Activated naive CD8-positive, alpha-beta T cell (primary cell): ENCODE measurements at regions not wholly inside any gene's neighbourhood (a gene's known extent, or its start where the extent isn't known, plus 50 kb on each side); places are given as distances from the start of the nearest gene placed in this dataset.
"Not testable (repeated sequence)": the region's sequence is repeated elsewhere in the genome, so short reads cannot be mapped to it uniquely, and the experiment has no call there.

Experiments used
- H3K27ac Mint-ChIP-seq: one replicate; pipeline ENCODE4 v1.8.0; 2021; ENCODE audit warnings: mixed read lengths
- H3K27me3 Mint-ChIP-seq: one replicate; pipeline ENCODE4 v1.8.0; 2021; ENCODE audit warnings: mixed read lengths
- H3K36me3 Mint-ChIP-seq: one replicate; pipeline ENCODE4 v1.8.0; 2021; ENCODE audit warnings: mixed read lengths
- H3K4me1 Mint-ChIP-seq: one replicate; pipeline ENCODE4 v1.8.0; 2021; ENCODE audit warnings: low read depth, mixed read lengths
- H3K4me3 Mint-ChIP-seq: one replicate; pipeline ENCODE4 v1.8.0; 2021; ENCODE audit warnings: mild to moderate bottlenecking, mixed read lengths
- H3K9me3 Mint-ChIP-seq: one replicate; pipeline ENCODE4 v1.8.0; 2021; ENCODE audit warnings: low read depth, mixed read lengths

DNA sequence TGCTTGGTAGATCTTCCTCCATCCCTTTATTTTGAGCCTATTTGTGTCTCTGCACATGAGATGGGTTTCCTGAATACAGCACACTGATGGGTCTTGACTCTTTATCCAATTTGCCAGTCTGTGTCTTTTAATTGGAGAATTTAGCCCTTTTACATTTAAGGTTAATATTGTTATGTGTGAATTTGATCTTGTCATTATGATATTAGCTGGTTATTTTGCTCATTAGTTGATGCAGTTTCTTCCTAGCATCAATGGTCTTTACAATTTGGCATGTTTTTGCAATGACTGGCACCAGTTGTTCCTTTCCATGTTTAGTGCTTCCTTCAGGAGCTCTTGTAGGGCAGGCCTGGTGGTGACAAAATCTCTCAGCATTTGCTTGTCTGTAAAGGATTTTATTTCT, 72.4 kb downstream of the HNRNPD start:
- H3K4me1 Mint-ChIP-seq, H3K27me3 Mint-ChIP-seq: not testable (repeated sequence)

DNA sequence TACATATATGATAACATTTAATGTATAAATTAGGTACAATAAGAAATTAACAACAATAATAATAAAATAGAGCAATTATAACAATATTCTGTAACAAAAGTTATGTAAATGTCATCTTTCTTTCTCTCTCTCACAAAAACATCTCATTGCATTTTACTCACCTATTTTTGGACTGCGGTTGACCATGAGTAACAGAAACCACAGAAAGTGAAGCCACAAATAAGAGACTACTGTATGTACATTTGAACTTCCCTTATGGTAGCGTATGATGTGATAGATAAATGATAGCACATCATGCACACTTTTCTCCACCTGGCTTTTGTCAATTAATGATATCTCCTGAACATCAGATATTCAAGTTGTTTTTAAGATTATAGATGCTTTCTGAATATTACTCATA, 80.5 kb downstream of the HNRNPD start:
- H3K9me3 Mint-ChIP-seq: no peaks in the 10 kb centered on the region
- H3K36me3 Mint-ChIP-seq: no peaks in the 10 kb centered on the region
- H3K27me3 Mint-ChIP-seq: no peaks in the 10 kb centered on the region
- H3K4me3 Mint-ChIP-seq: peak overlapping the region; percentile 27
- H3K27ac Mint-ChIP-seq: no peak overlapping the region
- peaks cover 12% of the 10 kb centered on the region for H3K4me1 Mint-ChIP-seq

More for the DNA sequence above, 72.4 kb downstream of the HNRNPD start:
- not testable (repeated sequence) for H3K36me3 Mint-ChIP-seq, H3K9me3 Mint-ChIP-seq, H3K4me3 Mint-ChIP-seq, H3K27ac Mint-ChIP-seq

DNA sequence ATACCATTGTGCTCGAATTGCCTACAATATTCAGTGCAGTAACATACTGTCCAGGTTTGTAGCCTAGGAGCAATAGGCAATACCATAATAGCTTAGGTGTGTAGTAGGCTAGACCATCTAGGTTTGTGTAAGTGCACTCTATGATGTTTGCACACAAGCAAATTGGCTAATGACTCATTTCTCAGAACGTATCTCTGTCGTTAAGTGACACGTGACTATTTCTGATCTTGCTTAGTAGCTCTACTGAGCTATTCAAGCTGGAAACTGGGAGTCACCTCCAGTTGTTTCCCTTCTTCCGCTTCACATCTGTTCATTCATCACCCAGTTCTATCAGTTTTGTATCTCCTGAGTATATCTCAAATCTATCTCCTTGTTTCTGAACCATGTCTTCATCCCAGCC, 86.1 kb downstream of the HNRNPD start:
- Mint-ChIP-seq H3K36me3 (no peaks in the 10 kb centered on the region), H3K27ac (no peak overlapping the region), H3K27me3 (no peaks in the 10 kb centered on the region), H3K9me3 (no peaks in the 10 kb centered on the region), H3K4me1 (peaks cover 16% of the 10 kb centered on the region), H3K4me3 (no peak overlapping the region)

DNA sequence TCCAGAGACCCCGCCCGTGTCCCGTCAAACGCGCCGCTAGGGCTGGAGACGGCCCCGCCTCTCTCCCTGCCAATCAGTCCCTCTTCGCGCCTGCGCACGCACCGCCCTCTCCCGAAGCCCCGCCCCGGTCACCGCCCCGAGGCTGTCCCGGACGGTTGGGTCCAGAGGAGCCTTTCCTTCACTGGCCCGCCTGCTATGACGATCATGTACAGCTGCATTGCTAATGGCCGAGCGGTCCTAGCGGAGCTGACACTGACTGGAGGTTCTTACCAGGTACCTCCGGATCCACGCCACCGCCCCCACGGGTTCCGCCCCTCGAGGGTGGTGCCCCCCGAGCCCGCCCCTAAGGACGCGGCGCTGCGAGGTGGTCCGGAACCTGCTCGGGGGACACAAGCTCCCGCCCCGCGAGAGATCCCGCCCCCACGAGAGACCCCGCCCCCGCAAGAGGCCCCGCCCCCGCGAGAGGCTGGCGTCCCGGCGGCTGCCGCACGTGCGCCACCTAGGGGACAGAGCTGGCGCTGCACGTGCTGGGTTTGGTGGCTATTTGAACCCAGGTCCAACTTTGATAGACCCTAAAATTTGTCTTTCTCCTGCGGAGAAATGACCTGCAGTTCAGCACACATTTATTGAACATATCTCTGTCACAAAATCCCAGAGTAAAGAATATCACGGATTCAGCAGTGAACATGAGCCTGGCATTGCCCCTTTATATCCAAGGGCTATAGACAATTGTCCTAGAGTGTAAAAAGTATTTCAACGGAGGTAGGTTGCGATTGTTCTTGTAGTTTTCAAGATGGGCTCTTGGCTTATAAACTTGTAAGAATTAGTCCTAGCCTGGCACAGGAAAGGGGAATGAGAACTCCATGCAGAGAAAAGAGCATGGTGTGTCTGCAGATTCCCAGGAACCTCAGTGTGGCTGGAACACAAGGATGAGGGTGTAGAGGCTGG, 88.7 kb downstream of the HNRNPD start:
- Mint-ChIP-seq H3K36me3 (no peaks in the 10 kb centered on the region), H3K27me3 (no peaks in the 10 kb centered on the region)

DNA sequence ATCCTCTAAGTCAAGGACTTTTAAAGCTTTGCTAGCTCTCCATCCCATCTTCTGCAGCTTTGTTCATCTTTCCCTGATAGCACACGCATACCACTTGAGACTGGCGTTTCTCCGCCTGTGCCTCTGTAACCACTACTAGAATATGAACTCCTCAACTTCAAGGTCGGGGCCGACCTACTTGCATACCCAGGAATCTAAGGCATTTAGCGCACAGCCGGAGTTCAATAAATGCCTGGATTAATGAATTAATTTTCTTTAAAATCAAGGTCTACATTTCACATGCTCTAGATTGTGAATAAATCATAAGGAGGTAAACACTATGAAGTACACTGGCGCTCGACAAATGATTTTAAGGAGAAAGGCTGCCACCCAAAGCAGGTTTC, 89.3 kb downstream of the HNRNPD start:
- Mint-ChIP-seq H3K4me1 (peaks cover 16% of the 10 kb centered on the region), H3K27me3 (no peaks in the 10 kb centered on the region), H3K36me3 (no peaks in the 10 kb centered on the region), H3K9me3 (no peaks in the 10 kb centered on the region), H3K4me3 (peak overlapping the region; percentile 87), H3K27ac (no peak overlapping the region)

More for the DNA sequence above, 88.7 kb downstream of the HNRNPD start:
- Mint-ChIP-seq H3K27ac (peak overlapping the region; percentile 16), H3K9me3 (no peaks in the 10 kb centered on the region), H3K4me1 (peaks cover 16% of the 10 kb centered on the region), H3K4me3 (peak overlapping the region; percentile 87)

DNA sequence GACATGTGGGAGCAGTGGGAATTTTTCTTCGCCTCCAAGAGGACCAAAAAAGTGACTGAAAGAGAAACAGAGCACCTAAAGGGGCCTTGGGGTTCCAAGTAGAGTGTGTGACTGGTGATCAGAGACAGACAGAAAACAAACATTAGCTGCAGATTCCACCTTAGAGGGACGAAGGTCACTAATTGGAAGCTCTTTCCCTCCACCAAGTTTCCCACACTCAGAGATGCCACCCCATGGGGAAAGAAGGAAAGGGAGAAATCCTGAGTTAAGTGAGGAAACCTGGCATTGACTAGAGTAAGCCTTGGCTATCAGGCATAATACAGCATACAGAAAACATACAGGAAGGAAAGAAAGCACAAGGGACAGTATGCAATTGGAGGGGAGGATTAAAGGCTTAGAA, 90.9 kb downstream of the HNRNPD start:
- Mint-ChIP-seq H3K27ac (no peak overlapping the region), H3K27me3 (no peaks in the 10 kb centered on the region)

DNA sequence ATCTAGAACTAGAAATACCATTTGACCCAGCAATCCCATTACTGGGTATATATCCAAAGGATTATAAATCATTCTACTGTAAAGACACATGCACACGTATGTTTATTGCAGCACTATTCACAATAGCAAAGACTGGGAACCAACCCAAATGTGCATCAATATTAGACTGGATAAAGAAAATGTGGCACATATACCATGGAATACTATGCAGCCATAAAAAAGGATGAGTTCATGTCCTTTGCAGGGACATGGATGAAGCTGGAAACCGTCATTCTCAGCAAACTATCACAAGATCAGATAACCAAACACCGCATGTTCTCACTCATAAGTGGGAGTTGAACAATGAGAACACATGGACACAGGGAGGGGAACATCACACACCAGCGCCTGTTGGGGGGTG, 94.2 kb downstream of the HNRNPD start:
- H3K9me3 Mint-ChIP-seq, H3K36me3 Mint-ChIP-seq, H3K4me3 Mint-ChIP-seq, H3K27ac Mint-ChIP-seq, H3K27me3 Mint-ChIP-seq, H3K4me1 Mint-ChIP-seq: not testable (repeated sequence)

More for the DNA sequence above, 90.9 kb downstream of the HNRNPD start:
- no peaks in the 10 kb centered on the region for H3K9me3 Mint-ChIP-seq
- H3K4me3 Mint-ChIP-seq: no peak overlapping the region
- peaks cover 2% of the 10 kb centered on the region for H3K36me3 Mint-ChIP-seq
- H3K4me1 Mint-ChIP-seq: peaks cover 16% of the 10 kb centered on the region

DNA sequence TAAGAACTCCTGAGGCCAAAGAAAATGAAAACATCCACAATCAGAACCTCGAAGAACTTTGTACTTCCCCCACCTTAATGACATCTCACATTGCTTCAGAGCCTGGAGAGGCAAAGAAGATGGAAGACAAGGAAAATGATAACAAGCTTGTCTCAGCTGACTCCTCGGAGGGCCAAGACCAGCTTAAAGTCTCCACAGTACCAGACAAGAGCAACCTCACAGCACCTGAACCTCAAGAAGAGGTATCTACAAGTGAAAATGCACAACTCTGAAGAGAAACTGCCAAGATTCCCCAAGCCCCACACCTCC, 97.5 kb downstream of the HNRNPD start:
- no peak overlapping the region for H3K4me3 Mint-ChIP-seq

DNA sequence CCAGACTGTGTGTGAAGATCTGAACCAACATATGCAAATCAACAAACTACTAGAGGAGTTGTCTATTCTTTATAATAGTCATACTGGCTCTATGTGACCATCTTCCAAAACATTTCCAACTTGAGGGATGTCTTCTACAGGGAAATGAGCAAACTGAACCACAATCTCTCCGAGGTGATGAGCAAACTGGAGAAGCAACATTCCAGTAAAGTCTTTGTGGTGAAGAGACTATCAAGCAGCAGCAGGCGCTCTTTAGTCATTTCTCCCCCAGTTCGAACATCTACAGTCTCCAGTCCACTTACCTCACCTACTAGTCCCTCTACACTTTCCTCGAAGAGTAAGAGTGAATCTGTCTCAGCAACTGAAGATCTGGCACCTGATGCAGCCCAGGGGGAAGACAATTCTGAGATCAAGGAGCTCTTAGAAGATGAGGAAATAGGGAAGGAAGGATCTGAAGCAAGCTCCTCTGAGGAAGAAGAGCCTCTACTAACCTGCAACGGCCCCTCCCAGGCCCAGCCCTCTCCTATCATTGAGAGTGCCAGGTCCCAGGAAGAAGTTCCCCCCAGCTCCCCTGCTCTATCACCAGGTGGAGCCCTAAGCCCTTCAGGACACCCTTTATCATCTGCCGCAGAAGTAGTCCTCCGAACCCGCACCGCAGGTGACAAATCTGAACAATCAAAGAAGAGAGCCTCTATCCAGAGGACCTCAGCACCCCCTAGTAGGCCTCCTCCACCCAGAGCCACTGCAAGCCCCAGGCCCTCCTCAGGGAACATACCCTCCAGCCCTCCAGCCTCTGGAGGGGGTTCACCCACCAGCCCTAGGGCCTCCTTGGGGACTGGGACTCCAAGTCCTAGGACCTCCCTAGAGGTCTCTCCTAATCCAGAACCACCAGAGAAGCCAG, 98.1 kb downstream of the HNRNPD start:
- H3K4me1 Mint-ChIP-seq: peaks cover 4% of the 10 kb centered on the region
- H3K36me3 Mint-ChIP-seq: peaks cover 2% of the 10 kb centered on the region
- no peak overlapping the region for H3K27ac Mint-ChIP-seq
- H3K9me3 Mint-ChIP-seq: no peaks in the 10 kb centered on the region
- H3K4me3 Mint-ChIP-seq: no peak overlapping the region
- H3K27me3 Mint-ChIP-seq: peaks cover 2% of the 10 kb centered on the region

More for the DNA sequence above, 97.5 kb downstream of the HNRNPD start:
- Mint-ChIP-seq H3K27ac (no peak overlapping the region), H3K4me1 (peaks cover 4% of the 10 kb centered on the region), H3K27me3 (peaks cover 2% of the 10 kb centered on the region), H3K9me3 (no peaks in the 10 kb centered on the region), H3K36me3 (peaks cover 2% of the 10 kb centered on the region)

DNA sequence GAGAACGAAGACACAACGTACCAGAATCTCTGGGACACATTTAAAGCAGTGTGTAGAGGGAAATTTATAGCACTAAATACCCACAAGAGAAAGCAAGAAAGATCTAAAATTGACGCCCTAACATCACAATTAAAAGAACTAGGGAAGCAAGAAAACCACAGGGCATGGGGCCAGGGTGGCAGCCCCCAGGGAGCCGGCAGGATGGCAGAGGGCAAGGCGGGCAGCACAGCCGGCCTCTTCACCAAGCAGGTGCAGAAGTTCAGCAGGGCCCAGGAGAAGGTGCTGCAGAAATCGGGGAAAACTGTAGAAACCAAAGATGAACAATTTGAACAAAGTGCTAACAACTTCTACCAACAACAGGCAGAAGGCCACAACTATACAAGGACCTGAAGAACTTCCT, 99.1 kb downstream of the HNRNPD start:
- not testable (repeated sequence) for H3K4me3 Mint-ChIP-seq, H3K36me3 Mint-ChIP-seq, H3K9me3 Mint-ChIP-seq, H3K27me3 Mint-ChIP-seq, H3K4me1 Mint-ChIP-seq, H3K27ac Mint-ChIP-seq

DNA sequence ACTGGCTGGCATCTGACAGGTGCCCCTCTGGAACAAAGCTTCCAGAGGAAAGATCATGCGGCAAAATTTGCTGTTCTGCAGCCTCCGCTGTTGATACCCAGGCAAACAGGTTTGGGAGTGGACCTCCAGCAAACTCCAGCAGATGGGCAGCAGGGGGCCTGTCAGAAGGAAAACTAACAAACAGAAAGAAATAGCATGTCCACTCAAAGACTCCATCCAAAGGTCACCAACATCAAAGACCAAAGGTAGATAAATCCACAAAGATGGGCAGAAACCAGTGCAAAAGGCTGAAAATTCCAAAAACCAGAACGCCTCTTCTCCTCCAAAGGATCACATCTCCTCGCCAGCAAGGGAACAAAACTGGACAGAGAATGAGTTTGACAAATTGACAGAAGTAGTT, 101.3 kb downstream of the HNRNPD start:
- H3K27ac Mint-ChIP-seq, H3K9me3 Mint-ChIP-seq, H3K36me3 Mint-ChIP-seq, H3K27me3 Mint-ChIP-seq, H3K4me3 Mint-ChIP-seq: not testable (repeated sequence)
- peaks cover 13% of the 10 kb centered on the region for H3K4me1 Mint-ChIP-seq

DNA sequence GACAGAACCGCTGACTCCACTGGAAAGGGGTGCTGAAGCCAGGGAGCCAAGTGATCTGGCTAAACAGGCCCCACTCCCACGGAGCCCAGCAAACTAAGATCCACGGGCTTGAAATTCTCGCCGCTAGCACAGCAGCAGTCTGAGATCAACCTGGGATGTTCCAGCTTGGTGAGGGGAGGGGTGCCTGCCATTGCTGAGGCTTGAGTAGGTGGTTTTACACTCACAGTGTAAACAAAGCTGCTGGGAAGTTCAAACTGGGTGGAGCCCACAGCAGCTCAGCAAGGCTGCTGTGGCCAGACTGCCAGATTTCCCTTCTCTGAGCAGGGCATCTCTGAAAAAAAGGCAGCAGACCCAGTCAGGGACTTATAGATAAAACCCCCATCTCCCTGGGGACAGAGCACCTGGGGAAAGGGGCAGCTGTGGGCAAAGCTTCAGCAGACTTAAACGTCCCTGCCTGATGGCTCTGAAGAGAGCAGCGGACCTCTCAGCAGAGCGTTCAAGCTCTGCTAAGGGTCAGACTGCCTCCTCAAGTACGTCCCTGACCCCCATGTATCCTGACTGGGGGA, 101.8 kb downstream of the HNRNPD start:
- not testable (repeated sequence) for H3K27ac Mint-ChIP-seq, H3K9me3 Mint-ChIP-seq, H3K27me3 Mint-ChIP-seq, H3K4me3 Mint-ChIP-seq, H3K36me3 Mint-ChIP-seq
- H3K4me1 Mint-ChIP-seq: peaks cover 14% of the 10 kb centered on the region

DNA sequence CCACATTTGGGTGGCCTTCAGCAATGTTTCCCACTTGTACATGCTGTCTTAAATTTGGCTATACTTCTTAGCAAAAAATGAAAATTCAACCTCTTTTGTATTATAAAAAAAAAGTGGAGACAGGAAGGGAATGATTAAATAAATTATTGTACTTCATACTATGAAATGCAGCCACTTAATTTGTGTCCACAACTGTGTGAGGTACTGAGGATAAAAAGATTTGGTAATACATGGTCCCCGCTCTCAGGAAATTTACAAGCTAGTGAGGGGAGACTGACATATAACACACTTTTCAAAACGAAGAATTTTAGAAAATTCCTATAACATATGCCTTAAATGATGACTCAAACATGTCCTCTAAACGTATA, 105.0 kb downstream of the HNRNPD start:
- H3K27me3 Mint-ChIP-seq: peaks cover 2% of the 10 kb centered on the region
- H3K4me1 Mint-ChIP-seq: peaks cover 11% of the 10 kb centered on the region
- H3K36me3 Mint-ChIP-seq: peaks cover 2% of the 10 kb centered on the region
- H3K27ac Mint-ChIP-seq: no peak overlapping the region
- no peak overlapping the region for H3K4me3 Mint-ChIP-seq
- H3K9me3 Mint-ChIP-seq: peaks cover 6% of the 10 kb centered on the region

DNA sequence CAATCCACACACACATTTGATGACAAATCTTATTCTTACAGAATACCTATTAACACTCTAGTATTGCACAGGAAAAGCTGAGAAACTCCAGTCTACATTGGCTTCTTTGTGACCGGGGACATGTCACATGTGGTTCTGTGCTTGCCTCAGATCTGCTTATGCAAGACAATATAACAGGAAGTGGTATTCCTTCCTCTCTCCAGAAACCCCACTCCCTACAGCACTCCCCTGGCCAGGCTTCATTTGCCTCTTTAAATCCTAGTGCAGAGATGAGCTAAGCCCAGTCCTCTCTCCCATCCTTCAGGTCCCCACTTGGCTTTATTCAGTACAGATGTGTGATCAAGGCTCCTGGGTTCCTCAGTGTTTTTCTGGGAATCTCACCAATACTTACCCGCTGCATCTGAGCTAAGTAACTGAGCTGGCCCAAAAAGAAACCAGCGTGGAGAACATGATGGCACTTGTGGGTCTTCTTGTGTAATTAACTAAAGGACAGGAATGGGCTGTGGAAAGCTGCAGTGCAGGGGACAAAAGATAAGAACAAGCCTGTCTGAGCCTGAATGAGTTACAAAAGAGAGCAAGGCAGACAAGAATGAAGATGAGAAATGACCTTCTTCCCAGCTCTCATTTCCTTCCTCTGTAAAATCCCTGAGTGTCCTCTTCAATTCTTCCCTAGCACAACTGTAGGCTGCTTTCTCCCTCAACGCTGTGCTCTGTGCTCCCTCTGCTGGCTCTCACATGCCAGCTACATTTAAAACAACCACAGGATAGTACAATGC, 105.6 kb downstream of the HNRNPD start:
- no peak overlapping the region for H3K4me3 Mint-ChIP-seq
- no peak overlapping the region for H3K27ac Mint-ChIP-seq
- H3K9me3 Mint-ChIP-seq: peaks cover 6% of the 10 kb centered on the region
- H3K4me1 Mint-ChIP-seq: peaks cover 11% of the 10 kb centered on the region
- H3K27me3 Mint-ChIP-seq: peaks cover 2% of the 10 kb centered on the region
- peaks cover 2% of the 10 kb centered on the region for H3K36me3 Mint-ChIP-seq
